ENCODE measurements at regions not wholly inside any gene's neighbourhood (a gene's known extent, or its start where the extent isn't known, plus 50 kb on each side); places are given as distances from the start of the nearest gene placed in this dataset.

- TF ChIP-seq CTCF (IDR thresholded peaks at IDR 0.05) (no peak), POLR2AphosphoS5 (IDR thresholded peaks at IDR 0.05; ENCODE audit: insufficient read depth in 1 of 2, low read depth in 1 of 2) (no peak)
Observed at GRCh38 chr17:5794881-5795506, 210.7 kb upstream of the NLRP1 start.
